HG02973 (cell line): ENCODE measurements at regions not wholly inside any gene's neighbourhood (a gene's known extent, or its start where the extent isn't known, plus 50 kb on each side); places are given as distances from the start of the nearest gene placed in this dataset.

Experiments used
- ATAC-seq: cut with Tn5 transposase; IDR thresholded peaks from one replicate; pipeline ENCODE4 v1.9.1; 2021; ENCODE audit warnings: moderate library complexity; ENCODE audit not compliant: unreplicated experiment

DNA sequence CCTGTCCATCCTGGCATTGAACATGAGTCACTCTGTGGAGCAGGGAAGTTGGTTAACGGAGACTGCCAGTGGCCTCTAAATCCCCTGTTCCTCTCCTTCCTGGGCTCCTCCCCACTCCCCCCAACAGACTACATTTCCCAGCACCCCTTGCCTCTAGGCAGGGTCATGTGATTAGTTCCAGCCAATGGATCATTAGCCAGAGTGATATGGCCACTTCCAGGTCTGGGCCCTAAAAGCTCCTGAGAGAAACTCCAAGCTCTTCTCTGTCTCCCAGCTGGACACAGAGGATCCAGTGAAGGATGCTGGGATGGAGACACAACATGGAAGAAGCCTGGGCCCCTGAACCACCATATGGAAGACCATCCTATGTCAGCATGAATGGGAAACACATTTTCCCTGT is 54.4 kb upstream of the RFLNA start:
- ATAC-seq = no peak

DNA sequence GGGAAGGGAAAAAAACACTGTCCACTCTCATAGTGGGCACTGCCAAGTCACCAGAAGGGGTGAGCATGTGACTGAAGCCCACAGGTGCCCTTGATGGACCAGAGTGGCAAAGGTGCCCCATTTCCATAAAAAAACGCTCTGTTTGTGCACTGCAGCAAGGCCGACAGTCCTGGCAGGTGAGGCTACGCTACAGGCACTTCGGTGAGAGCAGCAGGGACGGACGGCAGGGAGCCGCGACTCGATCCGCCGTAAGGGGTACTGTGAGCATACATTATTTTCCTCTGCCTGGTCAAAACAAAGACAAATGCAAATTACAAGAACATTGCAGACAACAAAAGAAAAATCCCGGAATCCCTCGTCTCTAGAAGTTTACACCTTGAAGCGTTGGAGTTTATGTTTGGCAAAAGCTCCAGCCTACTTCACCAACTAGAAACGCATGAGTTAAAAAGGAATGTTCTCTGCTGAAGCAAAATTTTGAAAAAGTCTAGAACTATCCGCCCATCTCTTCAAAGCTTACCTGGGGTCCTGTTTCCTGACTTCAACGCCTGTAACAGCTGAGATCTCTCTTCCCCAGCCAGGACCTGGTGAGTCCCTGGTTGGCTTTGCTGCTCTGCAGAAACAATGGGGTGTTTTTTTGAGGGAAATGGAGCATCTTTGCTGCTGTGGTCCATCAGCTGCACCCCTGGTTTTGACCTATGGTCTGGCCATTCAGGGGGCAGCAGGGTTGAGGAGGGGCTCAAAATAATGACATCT is 52.9 kb upstream of the RFLNA start:
- ATAC-seq = no peak

DNA sequence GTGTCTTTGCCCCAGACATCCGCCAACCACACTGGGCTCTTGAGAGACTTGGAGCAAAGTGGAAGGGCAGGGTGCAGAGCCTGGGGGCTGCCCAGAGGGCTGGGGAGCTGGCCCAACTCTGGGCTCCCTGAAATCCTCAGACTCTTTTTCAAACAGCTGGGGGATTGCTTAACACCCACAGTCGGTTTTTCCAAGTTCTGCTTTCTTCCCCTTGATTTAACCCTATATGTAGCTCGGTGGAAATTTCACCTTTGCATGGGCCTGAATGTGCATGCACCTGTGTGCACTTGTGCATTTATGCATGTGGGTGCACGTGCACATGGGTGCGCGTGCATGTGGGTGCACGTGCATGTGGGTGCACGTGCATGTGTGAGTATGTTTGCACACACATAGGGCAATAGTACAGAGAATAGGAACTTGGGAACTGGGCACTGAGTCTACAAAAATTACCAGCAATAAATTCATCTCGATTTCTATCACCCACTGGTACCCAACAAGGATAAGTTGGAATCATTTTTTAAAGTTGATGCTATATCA is 52.3 kb upstream of the RFLNA start:
- ATAC-seq = no peak

DNA sequence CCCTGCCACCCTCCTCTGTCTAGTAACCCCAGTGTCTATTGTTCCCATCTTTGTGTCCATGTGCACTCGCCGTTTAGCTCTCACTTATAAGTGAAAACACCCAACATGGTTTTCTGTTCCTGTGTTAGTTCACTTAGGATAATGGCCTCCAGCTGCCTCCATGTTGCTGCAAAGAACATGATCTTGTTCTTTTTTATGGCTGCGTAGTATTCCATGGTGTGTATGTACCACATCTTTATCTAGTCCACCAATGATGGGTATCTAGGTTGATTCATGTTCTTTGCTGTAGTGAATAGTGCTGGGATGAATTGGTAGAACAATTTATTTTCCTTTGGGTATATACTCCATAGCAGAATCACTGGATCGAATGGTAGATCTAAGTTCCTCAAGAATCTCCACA is 51.0 kb upstream of the RFLNA start:
- no peak for ATAC-seq
